ENCODE measurements at regions not wholly inside any gene's neighbourhood (a gene's known extent, or its start where the extent isn't known, plus 50 kb on each side); places are given as distances from the start of the nearest gene placed in this dataset.

- TF ChIP-seq GLIS3 (CRISPR knock-in tag; IDR thresholded peaks at IDR 0.05) (no peak), ZNF565 (CRISPR knock-in tag; conservative IDR thresholded peaks at IDR 0.05; ENCODE audit: low read depth) (no peak)
Measured at GRCh38 chr1:222048094-222048595, 306.3 kb upstream of the DUSP10 start.

Measured in SK-N-SH treated with all-trans-retinoic acid at 6 μM for 48 hours (cell line).